Fibroblast of lung (primary cell): ENCODE measurements at regions not wholly inside any gene's neighbourhood (a gene's known extent, or its start where the extent isn't known, plus 50 kb on each side); places are given as distances from the start of the nearest gene placed in this dataset.

ENCODE experiments used
- DNase-seq, 2 donors: peaks; one replicate each; pipeline versions ENCODE4 v3.0.0 to v3.0.0-alpha.2; 2010; ENCODE audit warnings: low read depth in 2 of 2
- H2AFZ ChIP-seq: 2 replicates; pipeline ENCODE4 v1.5.1; 2012; ENCODE audit warnings: low read length, control low read depth, inconsistent platforms
- H3K27ac ChIP-seq: 2 replicates; pipeline ENCODE4 v1.5.1; 2011; ENCODE audit warnings: low read length, control low read depth; ENCODE audit not compliant: insufficient read depth
- H3K27me3 ChIP-seq: 2 replicates; pipeline ENCODE4 v1.5.1; 2011; ENCODE audit warnings: mild to moderate bottlenecking, low read length; ENCODE audit not compliant: control insufficient read depth, insufficient read depth
- H3K36me3 ChIP-seq: 2 replicates; pipeline ENCODE4 v1.5.1; 2011; ENCODE audit warnings: low read length; ENCODE audit not compliant: control insufficient read depth, insufficient read depth
- H3K4me1 ChIP-seq: 2 replicates; pipeline ENCODE4 v1.5.1; 2011; ENCODE audit warnings: low read length; ENCODE audit not compliant: control insufficient read depth, insufficient read depth; ENCODE audit errors: extremely low read depth
- H3K4me2 ChIP-seq: 2 replicates; pipeline ENCODE4 v1.5.1; 2011; ENCODE audit warnings: low read length, control low read depth; ENCODE audit not compliant: insufficient read depth; ENCODE audit errors: extremely low read depth
- H3K4me3 ChIP-seq, 4 experiments: fragments of 200-600 bp in 1 of 4; sonication (generic) in 1 of 4; replicated peaks in 1 of 4; 2 replicates each; pipeline ENCODE4 v1.5.1; 2011 to 2016; ENCODE audit warnings: low read length in 4 of 4, low read depth in 3 of 4, mild to moderate bottlenecking in 3 of 4, control low read depth in 2 of 4, inconsistent platforms in 1 of 4, mixed read lengths in 1 of 4; ENCODE audit not compliant: insufficient read depth in 1 of 4; ENCODE audit errors: control extremely low read depth in 1 of 4
- H3K79me2 ChIP-seq: 2 replicates; pipeline ENCODE4 v1.5.1; 2012; ENCODE audit warnings: mild to moderate bottlenecking, low read length, inconsistent platforms; ENCODE audit not compliant: control insufficient read depth, insufficient read depth
- H3K9ac ChIP-seq: 2 replicates; pipeline ENCODE4 v1.5.1; 2011; ENCODE audit warnings: mild to moderate bottlenecking, low read length, control low read depth; ENCODE audit not compliant: insufficient read depth
- H3K9me3 ChIP-seq: 2 replicates; pipeline ENCODE4 v1.5.1; 2012; ENCODE audit warnings: low read depth, low read length; ENCODE audit not compliant: control insufficient read depth, insufficient read depth
- H4K20me1 ChIP-seq: 2 replicates; pipeline ENCODE4 v1.5.1; 2011; ENCODE audit warnings: low read length; ENCODE audit not compliant: control insufficient read depth, insufficient read depth; ENCODE audit errors: extremely low read depth
- EZH2 ChIP-seq: IDR thresholded peaks from 2 replicates; pipeline ENCODE4 v1.5.1; 2012; ENCODE audit warnings: low read length, control low read depth, mild to moderate bottlenecking; ENCODE audit errors: missing control alignments
- TF ChIP-seq, protein P1 (sequence below), 2 donors: IDR thresholded peaks in 1 of 2; conservative IDR thresholded peaks in 1 of 2; 1 replicate in 1 of 2; 2 replicates in 1 of 2; pipeline ENCODE4 v1.5.1; 2011 to 2012; ENCODE audit warnings: low read length in 2 of 2, control low read depth in 1 of 2, inconsistent platforms in 1 of 2, low read depth in 1 of 2, mild to moderate bottlenecking in 1 of 2

DNA sequence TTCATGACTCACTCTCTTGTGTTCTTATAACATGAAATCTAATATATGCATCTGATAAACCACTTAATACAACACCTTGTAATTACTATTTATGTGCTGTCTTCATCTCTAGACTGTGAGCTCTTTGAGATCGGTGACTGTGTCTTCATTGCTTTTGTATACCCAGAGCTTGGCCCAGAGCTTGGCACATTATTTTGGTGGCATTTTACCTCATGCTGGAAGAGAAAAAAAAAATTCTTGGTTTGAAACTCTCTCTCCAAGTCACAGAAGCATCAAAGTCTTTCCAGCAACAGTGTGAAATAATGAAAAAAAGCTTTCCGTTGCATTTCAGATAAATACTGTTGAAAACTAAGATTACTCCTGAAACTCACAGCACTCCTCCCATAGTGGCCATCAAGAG lies 451.6 kb downstream of the NUF2 start:
- H3K79me2 ChIP-seq: no peaks in the 10 kb centered on the region
- H3K9ac ChIP-seq: no peak overlapping the region
- no peak for DNase-seq
- H3K27me3 ChIP-seq: no peaks in the 10 kb centered on the region
- no peaks in the 10 kb centered on the region for H3K9me3 ChIP-seq
- TF ChIP-seq EZH2: no peak
- TF ChIP-seq, protein P1, sequence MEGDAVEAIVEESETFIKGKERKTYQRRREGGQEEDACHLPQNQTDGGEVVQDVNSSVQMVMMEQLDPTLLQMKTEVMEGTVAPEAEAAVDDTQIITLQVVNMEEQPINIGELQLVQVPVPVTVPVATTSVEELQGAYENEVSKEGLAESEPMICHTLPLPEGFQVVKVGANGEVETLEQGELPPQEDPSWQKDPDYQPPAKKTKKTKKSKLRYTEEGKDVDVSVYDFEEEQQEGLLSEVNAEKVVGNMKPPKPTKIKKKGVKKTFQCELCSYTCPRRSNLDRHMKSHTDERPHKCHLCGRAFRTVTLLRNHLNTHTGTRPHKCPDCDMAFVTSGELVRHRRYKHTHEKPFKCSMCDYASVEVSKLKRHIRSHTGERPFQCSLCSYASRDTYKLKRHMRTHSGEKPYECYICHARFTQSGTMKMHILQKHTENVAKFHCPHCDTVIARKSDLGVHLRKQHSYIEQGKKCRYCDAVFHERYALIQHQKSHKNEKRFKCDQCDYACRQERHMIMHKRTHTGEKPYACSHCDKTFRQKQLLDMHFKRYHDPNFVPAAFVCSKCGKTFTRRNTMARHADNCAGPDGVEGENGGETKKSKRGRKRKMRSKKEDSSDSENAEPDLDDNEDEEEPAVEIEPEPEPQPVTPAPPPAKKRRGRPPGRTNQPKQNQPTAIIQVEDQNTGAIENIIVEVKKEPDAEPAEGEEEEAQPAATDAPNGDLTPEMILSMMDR (conservative IDR thresholded peaks at IDR 0.05 in 1 of 2, IDR thresholded peaks at IDR 0.05 in 1 of 2; ENCODE audit: low read depth in 1 of 2, low read length in 2 of 2): no peak
- no peaks in the 10 kb centered on the region for H3K4me1 ChIP-seq
- H3K4me2 ChIP-seq: no peak overlapping the region
- no peak overlapping the region for H2AFZ ChIP-seq
- H4K20me1 ChIP-seq: no peaks in the 10 kb centered on the region
- no peak overlapping the region for H3K27ac ChIP-seq
- H3K4me3 ChIP-seq: no peak overlapping the region
- no peaks in the 10 kb centered on the region for H3K36me3 ChIP-seq

DNA sequence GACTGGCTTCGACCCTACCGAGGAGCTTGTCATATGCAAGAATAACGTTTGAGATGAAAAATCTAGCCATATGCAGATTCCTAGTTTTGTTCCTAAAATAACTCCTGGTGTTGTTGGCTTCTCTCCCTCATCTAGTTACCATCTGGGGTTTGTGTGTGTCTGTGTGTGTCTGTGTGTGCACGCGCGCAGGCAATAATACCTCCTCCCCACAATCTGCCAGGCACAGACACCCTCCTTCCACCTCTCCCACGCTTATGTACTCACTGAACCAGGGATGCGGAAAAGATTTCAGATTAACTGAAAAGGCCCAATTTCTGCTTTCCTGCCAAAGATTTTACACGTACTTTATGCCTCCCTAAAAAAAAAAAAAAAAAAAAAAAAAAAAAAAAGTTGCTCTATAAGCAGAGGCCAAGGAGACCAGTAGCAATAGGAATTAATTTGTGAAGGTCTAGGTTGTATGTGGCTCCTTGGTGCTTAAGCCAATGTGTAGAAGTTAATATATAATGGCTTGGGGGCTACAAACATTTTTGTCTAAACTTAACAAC lies 452.7 kb downstream of the NUF2 start:
- Histone ChIP-seq H3K9ac (no peak overlapping the region), H3K4me3 (no peak overlapping the region), H3K27ac (no peak overlapping the region), H3K9me3 (no peaks in the 10 kb centered on the region), H3K79me2 (no peaks in the 10 kb centered on the region), H2AFZ (no peak overlapping the region), H3K4me2 (no peak overlapping the region), H3K27me3 (no peaks in the 10 kb centered on the region), H3K36me3 (no peaks in the 10 kb centered on the region), H3K4me1 (no peaks in the 10 kb centered on the region), H4K20me1 (no peaks in the 10 kb centered on the region)
- no peak for DNase-seq
- TF ChIP-seq, protein P1 (conservative IDR thresholded peaks at IDR 0.05 in 1 of 2, IDR thresholded peaks at IDR 0.05 in 1 of 2; ENCODE audit: low read depth in 1 of 2, low read length in 2 of 2): no peak
- no peak for TF ChIP-seq EZH2

DNA sequence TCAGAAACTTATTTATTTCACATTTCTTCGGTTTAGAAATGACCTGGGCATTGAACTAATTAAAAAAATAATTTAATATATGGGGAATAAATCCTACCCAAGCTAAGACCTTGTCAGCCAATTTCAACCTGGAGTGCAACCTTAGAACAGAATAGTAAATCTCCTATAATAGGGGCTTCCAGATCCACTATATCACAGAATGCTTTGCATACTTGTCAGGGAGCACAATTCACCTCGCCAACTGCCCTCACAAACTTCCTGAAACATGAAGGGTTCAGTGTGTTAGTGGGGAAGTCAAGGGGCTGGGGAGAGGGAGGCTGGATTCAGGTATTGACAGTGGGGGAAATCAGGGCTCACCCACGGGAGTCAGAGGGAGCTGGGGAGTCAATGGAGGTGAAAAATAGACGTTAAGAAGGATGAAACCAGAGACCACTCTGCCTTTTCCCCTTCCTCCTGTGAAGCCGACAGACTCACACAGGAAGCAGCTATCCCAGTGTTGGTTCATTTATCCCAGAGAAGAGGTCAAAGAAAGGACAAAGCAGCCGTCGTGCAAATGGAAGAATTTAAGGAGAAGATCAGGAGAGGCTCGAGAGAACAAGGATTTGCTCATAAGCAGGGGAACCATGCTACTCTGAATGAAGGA lies 453.3 kb downstream of the NUF2 start:
- Histone ChIP-seq H3K79me2 (no peaks in the 10 kb centered on the region), H4K20me1 (no peaks in the 10 kb centered on the region), H3K27me3 (no peaks in the 10 kb centered on the region), H3K4me2 (no peak overlapping the region), H3K4me1 (no peaks in the 10 kb centered on the region), H2AFZ (no peak overlapping the region), H3K9ac (no peak overlapping the region), H3K9me3 (no peaks in the 10 kb centered on the region), H3K36me3 (no peaks in the 10 kb centered on the region), H3K4me3 (no peak overlapping the region), H3K27ac (no peak overlapping the region)
- TF ChIP-seq, protein P1 (conservative IDR thresholded peaks at IDR 0.05 in 1 of 2, IDR thresholded peaks at IDR 0.05 in 1 of 2; ENCODE audit: low read depth in 1 of 2, low read length in 2 of 2): no peak
- no peak for TF ChIP-seq EZH2
- peak in 1 of 2 donors; percentile 7 for DNase-seq
